ENCODE measurements at regions not wholly inside any gene's neighbourhood (a gene's known extent, or its start where the extent isn't known, plus 50 kb on each side); places are given as distances from the start of the nearest gene placed in this dataset.

DNA sequence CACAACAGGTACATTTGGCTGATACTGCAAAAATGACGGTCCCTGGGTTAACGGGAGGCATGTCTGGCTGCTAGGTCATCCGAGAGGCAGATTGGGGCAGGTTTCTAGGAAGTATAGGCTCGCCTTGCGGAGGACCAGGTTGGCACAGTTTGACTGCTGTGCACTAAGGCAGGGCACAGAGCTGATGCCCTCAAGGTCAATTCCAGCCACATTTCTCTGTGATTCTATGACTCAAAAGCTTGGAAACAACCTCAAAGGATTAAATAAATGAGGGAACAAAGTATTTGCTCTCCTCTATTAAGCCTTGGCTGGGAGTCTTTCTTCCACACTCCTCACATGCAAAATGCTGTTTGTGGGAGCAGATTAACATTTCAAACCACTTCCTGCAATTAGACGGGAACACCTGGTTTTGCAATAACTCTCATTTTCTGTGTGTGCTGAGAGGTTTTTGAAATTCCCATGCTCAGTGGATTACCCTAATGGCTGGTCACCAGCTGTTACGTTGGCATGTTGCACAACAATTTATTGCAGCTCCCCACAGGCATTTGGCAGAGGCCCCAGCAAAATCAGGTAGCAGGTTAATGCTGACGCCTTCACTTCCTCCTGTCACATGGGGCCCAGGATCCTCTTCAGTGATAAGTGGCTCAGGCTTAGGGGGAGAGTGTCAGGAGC lies 61.0 kb upstream of the PLET1 start:
- no peaks in the 10 kb centered on the region for H3F3A ChIP-seq (ENCODE audit: control insufficient read depth, insufficient read depth)
- H3K27me3 ChIP-seq (ENCODE audit: control insufficient read depth, low read length) = 0 out of 2 replicates have a peak, but pooled peaks cover 4% of the 10 kb centered on the region
- H3K4me1 ChIP-seq (ENCODE audit: control insufficient read depth, low read length) = peaks cover 5% of the 10 kb centered on the region; the same call in 1 of the 2 replicates
- no peaks in the 10 kb centered on the region for H3K9me2 ChIP-seq (replicated peaks; ENCODE audit: control insufficient read depth, low read length)
- H3K9me3 ChIP-seq (ENCODE audit: control insufficient read depth, insufficient read depth, low read length) = no peaks in the 10 kb centered on the region
- no peak overlapping the region for H3K4me3 ChIP-seq (ENCODE audit: low read length)
- H4K20me1 ChIP-seq (ENCODE audit: control insufficient read depth, insufficient read depth, low read depth, low read length) = no peaks in the 10 kb centered on the region
- no peaks in the 10 kb centered on the region for H3K36me3 ChIP-seq (ENCODE audit: control insufficient read depth, low read length)
- no peak overlapping the region for H3K4me2 ChIP-seq (ENCODE audit: low read length)
- no peak for TF ChIP-seq EZH2phosphoT487 (IDR thresholded peaks at IDR 0.05; ENCODE audit: borderline replicate concordance, low read length)
- TF ChIP-seq, protein P1, sequence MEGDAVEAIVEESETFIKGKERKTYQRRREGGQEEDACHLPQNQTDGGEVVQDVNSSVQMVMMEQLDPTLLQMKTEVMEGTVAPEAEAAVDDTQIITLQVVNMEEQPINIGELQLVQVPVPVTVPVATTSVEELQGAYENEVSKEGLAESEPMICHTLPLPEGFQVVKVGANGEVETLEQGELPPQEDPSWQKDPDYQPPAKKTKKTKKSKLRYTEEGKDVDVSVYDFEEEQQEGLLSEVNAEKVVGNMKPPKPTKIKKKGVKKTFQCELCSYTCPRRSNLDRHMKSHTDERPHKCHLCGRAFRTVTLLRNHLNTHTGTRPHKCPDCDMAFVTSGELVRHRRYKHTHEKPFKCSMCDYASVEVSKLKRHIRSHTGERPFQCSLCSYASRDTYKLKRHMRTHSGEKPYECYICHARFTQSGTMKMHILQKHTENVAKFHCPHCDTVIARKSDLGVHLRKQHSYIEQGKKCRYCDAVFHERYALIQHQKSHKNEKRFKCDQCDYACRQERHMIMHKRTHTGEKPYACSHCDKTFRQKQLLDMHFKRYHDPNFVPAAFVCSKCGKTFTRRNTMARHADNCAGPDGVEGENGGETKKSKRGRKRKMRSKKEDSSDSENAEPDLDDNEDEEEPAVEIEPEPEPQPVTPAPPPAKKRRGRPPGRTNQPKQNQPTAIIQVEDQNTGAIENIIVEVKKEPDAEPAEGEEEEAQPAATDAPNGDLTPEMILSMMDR (IDR thresholded peaks at IDR 0.05; ENCODE audit: low read depth, low read length, poor library complexity, severe bottlenecking) = no peak
- no peak overlapping the region for H3K27ac ChIP-seq (ENCODE audit: low read depth, low read length)
- no peaks in the 10 kb centered on the region for H3K79me2 ChIP-seq (ENCODE audit: control insufficient read depth, low read length)

DNA sequence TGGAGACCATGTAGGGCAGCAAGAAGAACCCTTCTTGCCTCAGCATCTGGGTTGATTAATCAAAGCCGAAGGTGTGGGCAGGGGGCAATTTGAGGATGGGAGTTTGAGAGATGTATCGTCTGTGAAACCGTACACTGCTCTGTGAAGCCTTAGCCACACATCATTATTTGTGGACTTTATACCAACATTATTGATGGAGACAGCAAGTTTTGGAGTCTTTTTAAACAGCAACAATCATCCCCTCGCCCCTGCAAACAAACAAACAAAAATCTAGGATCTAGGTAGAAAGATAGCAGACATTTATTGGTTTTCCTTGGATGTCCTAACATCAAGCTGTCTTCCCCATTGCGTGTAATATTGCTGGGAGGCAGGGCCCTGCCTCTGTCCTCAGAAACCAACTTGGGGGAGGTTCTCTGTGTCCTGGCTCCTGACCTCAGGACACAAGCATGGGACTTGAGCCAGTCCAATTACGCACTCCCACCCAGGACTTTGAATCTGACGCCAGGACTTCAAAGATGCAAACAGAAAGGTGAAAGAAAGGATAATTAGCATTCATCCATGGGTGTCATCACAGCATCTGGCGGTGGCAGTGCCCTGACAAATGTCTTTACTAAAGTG lies 61.6 kb upstream of the PLET1 start:
- no peaks in the 10 kb centered on the region for H3K79me2 ChIP-seq (ENCODE audit: control insufficient read depth, low read length)
- H4K20me1 ChIP-seq (ENCODE audit: control insufficient read depth, insufficient read depth, low read depth, low read length) = no peaks in the 10 kb centered on the region
- H3K9me3 ChIP-seq (ENCODE audit: control insufficient read depth, insufficient read depth, low read length) = no peaks in the 10 kb centered on the region
- H3K4me1 ChIP-seq (ENCODE audit: control insufficient read depth, low read length) = peaks cover 5% of the 10 kb centered on the region; the same call in 1 of the 2 replicates
- no peaks in the 10 kb centered on the region for H3K36me3 ChIP-seq (ENCODE audit: control insufficient read depth, low read length)
- H3K4me2 ChIP-seq (ENCODE audit: low read length) = no peak overlapping the region
- H3F3A ChIP-seq (ENCODE audit: control insufficient read depth, insufficient read depth) = no peaks in the 10 kb centered on the region
- no peak overlapping the region for H3K27ac ChIP-seq (ENCODE audit: low read depth, low read length)
- 0 out of 2 replicates have a peak, but pooled peaks cover 4% of the 10 kb centered on the region for H3K27me3 ChIP-seq (ENCODE audit: control insufficient read depth, low read length)
- TF ChIP-seq EZH2phosphoT487 (IDR thresholded peaks at IDR 0.05; ENCODE audit: borderline replicate concordance, low read length) = no peak
- TF ChIP-seq, protein P1 (IDR thresholded peaks at IDR 0.05; ENCODE audit: low read depth, low read length, poor library complexity, severe bottlenecking) = no peak
- H3K4me3 ChIP-seq (ENCODE audit: low read length) = no peak overlapping the region
- no peaks in the 10 kb centered on the region for H3K9me2 ChIP-seq (replicated peaks; ENCODE audit: control insufficient read depth, low read length)

DNA sequence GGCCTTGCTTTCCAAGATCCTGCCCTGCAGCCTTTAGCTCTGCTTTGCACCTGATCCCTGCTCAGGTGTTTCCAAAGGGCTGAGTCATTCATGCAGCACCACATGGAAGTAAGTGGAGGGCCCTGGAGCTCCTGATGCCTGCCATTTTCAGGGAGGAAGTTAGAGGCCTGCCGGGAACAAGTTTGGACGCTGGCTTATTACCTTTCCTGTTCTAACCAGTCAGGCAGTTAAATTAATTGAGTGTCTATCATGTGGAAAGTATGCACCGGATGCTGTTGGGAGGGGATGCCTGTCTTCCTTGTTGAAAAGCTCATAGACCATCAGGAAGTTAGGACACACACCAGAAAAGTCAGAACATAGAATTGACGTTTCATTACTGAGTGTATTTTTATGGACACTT lies 73.7 kb upstream of the PLET1 start:
- Histone ChIP-seq H3K36me3 (ENCODE audit: control insufficient read depth, low read length) (no peaks in the 10 kb centered on the region), H3K27me3 (ENCODE audit: control insufficient read depth, low read length) (no peaks in the 10 kb centered on the region), H3K4me1 (ENCODE audit: control insufficient read depth, low read length) (no peaks in the 10 kb centered on the region), H4K20me1 (ENCODE audit: control insufficient read depth, insufficient read depth, low read depth, low read length) (no peaks in the 10 kb centered on the region), H3K27ac (ENCODE audit: low read depth, low read length) (no peak overlapping the region), H3F3A (ENCODE audit: control insufficient read depth, insufficient read depth) (no peaks in the 10 kb centered on the region), H3K4me3 (ENCODE audit: low read length) (no peak overlapping the region), H3K9me3 (ENCODE audit: control insufficient read depth, insufficient read depth, low read length) (no peaks in the 10 kb centered on the region), H3K9me2 (replicated peaks; ENCODE audit: control insufficient read depth, low read length) (no peaks in the 10 kb centered on the region), H3K79me2 (ENCODE audit: control insufficient read depth, low read length) (no peaks in the 10 kb centered on the region), H3K4me2 (ENCODE audit: low read length) (no peak overlapping the region)
- TF ChIP-seq EZH2phosphoT487 (IDR thresholded peaks at IDR 0.05; ENCODE audit: borderline replicate concordance, low read length) = no peak

DNA sequence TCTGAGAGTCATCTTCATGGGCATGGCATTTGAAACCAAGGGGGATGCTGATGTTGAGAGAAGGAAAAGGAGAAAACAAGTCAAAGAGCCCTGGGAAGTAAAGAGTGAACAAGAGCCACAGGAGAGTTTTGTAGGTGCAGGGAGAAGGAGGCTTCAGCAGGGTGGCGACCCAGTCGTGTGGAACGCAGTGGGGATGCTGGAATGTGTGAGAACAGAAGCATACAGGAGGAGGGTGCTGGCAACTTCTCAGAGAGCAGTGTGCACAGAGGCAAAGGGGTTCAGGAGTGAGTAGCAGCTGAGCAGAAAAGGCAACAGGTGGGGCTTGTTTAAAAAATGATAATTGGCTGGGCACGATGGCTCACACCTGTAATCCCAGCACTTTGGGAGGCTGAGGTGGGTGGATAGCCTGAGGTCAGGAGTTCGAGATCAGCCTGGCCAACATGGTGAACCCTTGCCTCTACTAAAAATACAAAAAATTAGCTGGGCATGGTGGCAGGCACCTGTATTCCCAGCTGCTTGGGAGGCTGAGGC lies 75.8 kb upstream of the PLET1 start:
- no peak for TF ChIP-seq EZH2phosphoT487 (IDR thresholded peaks at IDR 0.05; ENCODE audit: borderline replicate concordance, low read length)
- TF ChIP-seq, protein P1 (IDR thresholded peaks at IDR 0.05; ENCODE audit: low read depth, low read length, poor library complexity, severe bottlenecking) = no peak
- Histone ChIP-seq H3K36me3 (ENCODE audit: control insufficient read depth, low read length) (no peaks in the 10 kb centered on the region), H4K20me1 (ENCODE audit: control insufficient read depth, insufficient read depth, low read depth, low read length) (no peaks in the 10 kb centered on the region), H3F3A (ENCODE audit: control insufficient read depth, insufficient read depth) (no peaks in the 10 kb centered on the region), H3K4me3 (ENCODE audit: low read length) (no peak overlapping the region), H3K4me1 (ENCODE audit: control insufficient read depth, low read length) (no peaks in the 10 kb centered on the region), H3K4me2 (ENCODE audit: low read length) (no peak overlapping the region), H3K27ac (ENCODE audit: low read depth, low read length) (no peak overlapping the region), H3K9me3 (ENCODE audit: control insufficient read depth, insufficient read depth, low read length) (no peaks in the 10 kb centered on the region), H3K9me2 (replicated peaks; ENCODE audit: control insufficient read depth, low read length) (no peaks in the 10 kb centered on the region), H3K27me3 (ENCODE audit: control insufficient read depth, low read length) (no peaks in the 10 kb centered on the region), H3K79me2 (ENCODE audit: control insufficient read depth, low read length) (no peaks in the 10 kb centered on the region)

All from DOHH2 (cell line).